ENCODE measurements at regions not wholly inside any gene's neighbourhood (a gene's known extent, or its start where the extent isn't known, plus 50 kb on each side); places are given as distances from the start of the nearest gene placed in this dataset.

- TF ChIP-seq CTCF (conservative IDR thresholded peaks at IDR 0.05; ENCODE audit: low read depth in 2 of 2): no peak
- TF ChIP-seq JUNB (IDR thresholded peaks at IDR 0.05; ENCODE audit: unreplicated experiment): no peak
- TF ChIP-seq EZH2 (IDR thresholded peaks at IDR 0.05; ENCODE audit: low read depth, unreplicated experiment): no peak
- no peak for TF ChIP-seq EZH2phosphoT487 (IDR thresholded peaks at IDR 0.05; ENCODE audit: unreplicated experiment)
- TF ChIP-seq, protein P1, sequence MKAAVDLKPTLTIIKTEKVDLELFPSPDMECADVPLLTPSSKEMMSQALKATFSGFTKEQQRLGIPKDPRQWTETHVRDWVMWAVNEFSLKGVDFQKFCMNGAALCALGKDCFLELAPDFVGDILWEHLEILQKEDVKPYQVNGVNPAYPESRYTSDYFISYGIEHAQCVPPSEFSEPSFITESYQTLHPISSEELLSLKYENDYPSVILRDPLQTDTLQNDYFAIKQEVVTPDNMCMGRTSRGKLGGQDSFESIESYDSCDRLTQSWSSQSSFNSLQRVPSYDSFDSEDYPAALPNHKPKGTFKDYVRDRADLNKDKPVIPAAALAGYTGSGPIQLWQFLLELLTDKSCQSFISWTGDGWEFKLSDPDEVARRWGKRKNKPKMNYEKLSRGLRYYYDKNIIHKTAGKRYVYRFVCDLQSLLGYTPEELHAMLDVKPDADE (IDR thresholded peaks at IDR 0.05): no peak
- TF ChIP-seq POLR2AphosphoS5 (IDR thresholded peaks at IDR 0.05; ENCODE audit: low read depth): no peak
- TF ChIP-seq CREB1 (CRISPR knock-in tag; IDR thresholded peaks at IDR 0.05; ENCODE audit: low read depth): no peak
- TF ChIP-seq STAT1 (IDR thresholded peaks at IDR 0.05; ENCODE audit: unreplicated experiment): no peak
These were observed 223.2 kb upstream of the FOXD3 start for GRCh38 chr1:63099188-63099587.
